GM23248 (cell line): ENCODE measurements at regions not wholly inside any gene's neighbourhood (a gene's known extent, or its start where the extent isn't known, plus 50 kb on each side); places are given as distances from the start of the nearest gene placed in this dataset.
A peak's percentile ranks its signal among the peaks of the same experiment; 100 is the strongest.

Experiments
- DNase-seq: peaks from one replicate; pipeline ENCODE4 v3.0.0-alpha.2; 2015
- H2AFZ ChIP-seq: fragments of 200-600 bp; sonication (generic); 2 replicates; pipeline ENCODE4 v1.6.1; 2016; ENCODE audit warnings: antibody characterized with exemption
- H3F3A ChIP-seq: fragments of 200-600 bp; sonication (generic); 2 replicates; pipeline ENCODE4 v1.6.1; 2016; ENCODE audit warnings: mild to moderate bottlenecking, antibody characterized with exemption, mixed run types; ENCODE audit not compliant: insufficient read depth
- H3K27ac ChIP-seq: fragments of 200-600 bp; sonication (generic); 2 replicates; pipeline ENCODE4 v1.5.1; 2016; ENCODE audit warnings: mild to moderate bottlenecking
- H3K27me3 ChIP-seq: fragments of 200-600 bp; sonication (generic); replicated peaks from 2 replicates; pipeline ENCODE4 v1.6.1; 2016; ENCODE audit warnings: mild to moderate bottlenecking; ENCODE audit not compliant: insufficient read depth
- H3K36me3 ChIP-seq: fragments of 200-600 bp; sonication (generic); 2 replicates; pipeline ENCODE4 v1.6.1; 2016; ENCODE audit warnings: low read depth, mild to moderate bottlenecking
- H3K4me1 ChIP-seq: fragments of 200-600 bp; sonication (generic); 2 replicates; pipeline ENCODE4 v1.6.1; 2016; ENCODE audit warnings: mild to moderate bottlenecking; ENCODE audit not compliant: insufficient read depth
- H3K4me2 ChIP-seq: fragments of 200-600 bp; sonication (generic); one replicate; pipeline ENCODE4 v1.6.1; 2016; ENCODE audit warnings: mild to moderate bottlenecking; ENCODE audit not compliant: unreplicated experiment
- H3K4me3 ChIP-seq: fragments of 200-600 bp; sonication (generic); 2 replicates; pipeline ENCODE4 v1.5.1; 2016; ENCODE audit warnings: mild to moderate bottlenecking
- H3K79me2 ChIP-seq: fragments of 200-600 bp; sonication (generic); 2 replicates; pipeline ENCODE4 v1.6.1; 2016; ENCODE audit warnings: mild to moderate bottlenecking; ENCODE audit not compliant: insufficient read depth
- H3K9ac ChIP-seq: fragments of 200-600 bp; sonication (generic); 2 replicates; pipeline ENCODE4 v1.6.1; 2016; ENCODE audit warnings: mild to moderate bottlenecking
- H3K9me2 ChIP-seq: fragments of 200-600 bp; sonication (generic); 2 replicates; pipeline ENCODE4 v1.6.1; 2016; ENCODE audit warnings: mixed run types, mild to moderate bottlenecking, moderate library complexity; ENCODE audit not compliant: insufficient read depth
- H3K9me3 ChIP-seq: fragments of 200-600 bp; sonication (generic); one replicate; pipeline ENCODE4 v1.6.1; 2017; ENCODE audit warnings: low read depth
- H4K20me1 ChIP-seq: fragments of 200-600 bp; sonication (generic); 2 replicates; pipeline ENCODE4 v1.6.0; 2016; ENCODE audit not compliant: insufficient read depth
- EZH2 ChIP-seq: fragments of 200-600 bp; sonication (generic); IDR thresholded peaks from 2 replicates; pipeline ENCODE4 v1.6.1; 2018; ENCODE audit warnings: antibody characterized with exemption, mild to moderate bottlenecking; ENCODE audit not compliant: insufficient read depth, poor library complexity, severe bottlenecking
- EZH2phosphoT487 ChIP-seq: fragments of 200-600 bp; sonication (generic); IDR thresholded peaks from 2 replicates; pipeline ENCODE4 v1.6.1; 2018; ENCODE audit warnings: antibody characterized with exemption, moderate library complexity, mild to moderate bottlenecking, low read depth; ENCODE audit not compliant: insufficient read depth
- WGBS, 2 experiments: methylation state at CpG; one replicate each; pipeline ENCODE4 v1.1.6; 2015 to 2017; ENCODE audit warnings: low lambda C conversion rate in 2 of 2, low coverage in 1 of 2; ENCODE audit errors: missing lambda C conversion rate in 2 of 2; 5-methylcytosine and 5-hydroxymethylcytosine counted together
- in situ Hi-C: fragments of 300-500 bp; cut with MboI; formaldehyde crosslinking; loops from 2 replicates; pipeline ENCODE4 v1.15.0; 2020

GRCh38 chr4:169826634-169827187 is 69.0 kb upstream of the HPF1 start:
- no peak for TF ChIP-seq EZH2phosphoT487
- TF ChIP-seq EZH2 = no peak
- no peaks in the 10 kb centered on the region for H3F3A ChIP-seq
- H2AFZ ChIP-seq = no peak overlapping the region
- no peak overlapping the region for H3K27ac ChIP-seq
- no peaks in the 10 kb centered on the region for H3K4me1 ChIP-seq
- H3K4me3 ChIP-seq = no peak overlapping the region
- H3K4me2 ChIP-seq = no peak overlapping the region
- in situ Hi-C loops = no loop called here
- no peaks in the 10 kb centered on the region for H3K27me3 ChIP-seq
- no peak overlapping the region for H3K9ac ChIP-seq
- no peak for DNase-seq
- H3K9me3 ChIP-seq = no peaks in the 10 kb centered on the region
- no peaks in the 10 kb centered on the region for H3K9me2 ChIP-seq
- H3K79me2 ChIP-seq = no peaks in the 10 kb centered on the region
- no peaks in the 10 kb centered on the region for H3K36me3 ChIP-seq
- H4K20me1 ChIP-seq = no peaks in the 10 kb centered on the region
- whole genome bisulfite sequencing, 2 experiments = 17 to 20% methylated on average over 6 of the region's 6 CpGs

- Histone ChIP-seq H3F3A (no peaks in the 10 kb centered on the region), H3K27me3 (no peaks in the 10 kb centered on the region), H3K9me3 (no peaks in the 10 kb centered on the region), H3K9me2 (no peaks in the 10 kb centered on the region; the same call in 1 of the 2 replicates), H3K27ac (no peak overlapping the region), H3K4me3 (no peak overlapping the region), H3K4me1 (no peaks in the 10 kb centered on the region), H3K36me3 (no peaks in the 10 kb centered on the region), H3K4me2 (no peak overlapping the region), H3K9ac (no peak overlapping the region), H4K20me1 (no peaks in the 10 kb centered on the region), H2AFZ (no peak overlapping the region), H3K79me2 (no peaks in the 10 kb centered on the region)
- DNase-seq = peak; percentile 70
- in situ Hi-C loops = no loop called here
- 15 to 30% methylated on average over 7 of the region's 7 CpGs for WGBS, 2 experiments
- TF ChIP-seq EZH2 (no peak), EZH2phosphoT487 (no peak)
These were observed 65.9 kb upstream of the HPF1 start for GRCh38 chr4:169823685-169824084.

DNA sequence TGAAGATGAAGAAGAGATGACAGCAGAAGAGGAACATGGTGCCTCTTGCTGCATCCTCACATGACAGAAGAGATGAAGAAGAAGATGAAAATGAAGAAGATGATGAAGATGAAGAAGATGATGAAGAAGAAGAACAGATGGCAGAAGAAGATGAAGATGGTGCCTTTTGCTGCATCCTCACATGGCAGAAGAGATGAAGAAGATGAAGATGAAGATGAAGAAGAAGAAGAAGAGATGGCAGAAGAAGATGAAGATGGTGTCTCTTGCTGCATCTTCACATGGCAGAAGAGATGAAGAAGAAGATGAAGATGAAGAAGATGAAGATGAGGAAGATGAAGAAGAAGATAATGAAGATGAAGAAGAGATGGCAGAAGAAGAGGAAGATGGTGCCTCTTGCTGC is 63.7 kb upstream of the HPF1 start:
- no peak overlapping the region for H3K4me3 ChIP-seq
- H3K9me2 ChIP-seq = no peaks in the 10 kb centered on the region; the same call in 1 of the 2 replicates
- H3K4me2 ChIP-seq = no peak overlapping the region
- no peak overlapping the region for H2AFZ ChIP-seq
- no peaks in the 10 kb centered on the region for H4K20me1 ChIP-seq
- H3K36me3 ChIP-seq = no peaks in the 10 kb centered on the region
- H3F3A ChIP-seq = no peaks in the 10 kb centered on the region
- H3K9ac ChIP-seq = no peak overlapping the region
- no peaks in the 10 kb centered on the region for H3K9me3 ChIP-seq
- DNase-seq = no peak
- in situ Hi-C loops = no loop called here
- TF ChIP-seq EZH2 (no peak), EZH2phosphoT487 (no peak)
- H3K27ac ChIP-seq = no peak overlapping the region
- no peaks in the 10 kb centered on the region for H3K4me1 ChIP-seq
- no peaks in the 10 kb centered on the region for H3K27me3 ChIP-seq
- H3K79me2 ChIP-seq = no peaks in the 10 kb centered on the region

DNA sequence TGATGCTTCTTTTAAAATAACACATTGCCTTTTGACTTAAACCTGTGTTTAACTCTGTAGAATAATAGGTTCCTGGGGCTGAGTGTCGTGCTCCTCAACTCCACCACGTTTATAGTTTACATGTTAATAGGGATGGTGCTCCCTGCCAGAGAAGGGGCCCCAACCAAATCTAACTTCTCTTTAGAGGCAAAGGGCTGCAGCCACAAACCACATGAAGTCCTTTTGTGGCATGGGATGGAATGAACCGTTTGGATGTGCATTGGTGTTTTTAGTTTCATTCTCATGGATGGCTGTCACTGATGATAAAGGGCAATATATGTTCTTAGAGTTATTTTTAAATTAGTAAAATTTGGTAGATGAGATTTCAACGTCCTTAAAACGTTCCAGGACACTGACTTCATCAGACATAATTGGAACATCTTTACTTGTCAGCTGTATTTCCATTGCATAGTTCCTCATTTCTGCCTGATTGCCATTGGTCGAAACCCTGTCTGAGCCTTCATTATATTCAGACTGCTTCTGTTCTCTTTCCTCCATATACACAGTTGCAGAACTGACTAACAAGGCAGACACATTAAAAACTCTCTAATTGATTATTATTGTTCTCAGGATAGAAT is 60.4 kb upstream of the HPF1 start:
- TF ChIP-seq EZH2phosphoT487 (no peak), EZH2 (no peak)
- no peaks in the 10 kb centered on the region for H3F3A ChIP-seq
- in situ Hi-C loops = no loop called here

More for the DNA sequence above, 60.4 kb upstream of the HPF1 start:
- H2AFZ ChIP-seq = no peak overlapping the region
- H3K36me3 ChIP-seq = no peaks in the 10 kb centered on the region
- DNase-seq = no peak
- H3K9me3 ChIP-seq = no peaks in the 10 kb centered on the region
- H3K9ac ChIP-seq = no peak overlapping the region
- H3K4me2 ChIP-seq = no peak overlapping the region
- H3K27me3 ChIP-seq = no peaks in the 10 kb centered on the region
- no peak overlapping the region for H3K4me3 ChIP-seq
- H3K79me2 ChIP-seq = no peaks in the 10 kb centered on the region
- H3K27ac ChIP-seq = no peak overlapping the region
- H3K9me2 ChIP-seq = no peaks in the 10 kb centered on the region; the same call in 1 of the 2 replicates
- WGBS, 2 experiments = 11 to 22% methylated on average over 6 of the region's 6 CpGs
- no peaks in the 10 kb centered on the region for H4K20me1 ChIP-seq
- H3K4me1 ChIP-seq = no peaks in the 10 kb centered on the region
